HG03039 (cell line): ENCODE measurements at regions not wholly inside any gene's neighbourhood (a gene's known extent, or its start where the extent isn't known, plus 50 kb on each side); places are given as distances from the start of the nearest gene placed in this dataset.
"Not testable (repeated sequence)": the region's sequence is repeated elsewhere in the genome, so short reads cannot be mapped to it uniquely, and the experiment has no call there.

Experiments
- ATAC-seq: cut with Tn5 transposase; IDR thresholded peaks from one replicate; pipeline ENCODE4 v1.9.1; 2021; ENCODE audit warnings: mild to moderate bottlenecking, moderate library complexity; ENCODE audit not compliant: unreplicated experiment

DNA sequence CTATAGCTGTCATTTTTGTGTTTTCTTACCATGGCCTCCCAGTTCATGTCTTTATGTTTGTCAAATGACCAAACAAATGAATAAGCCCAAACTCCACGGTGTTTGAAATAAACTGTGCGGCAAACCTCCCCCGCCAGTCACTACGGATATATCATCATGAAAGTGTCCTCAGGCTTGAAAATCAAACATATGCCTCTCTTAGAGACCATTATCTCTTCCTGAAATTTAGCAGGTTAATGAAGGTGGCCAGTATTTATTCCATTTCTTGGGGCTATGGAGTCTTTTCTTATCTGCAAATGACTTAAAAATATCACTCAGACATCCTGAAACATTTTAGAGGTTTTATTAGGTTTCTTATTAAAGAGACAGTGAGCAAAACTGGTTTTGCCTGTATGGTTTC, 610.3 kb upstream of the CDH5 start:
- no peak for ATAC-seq

DNA sequence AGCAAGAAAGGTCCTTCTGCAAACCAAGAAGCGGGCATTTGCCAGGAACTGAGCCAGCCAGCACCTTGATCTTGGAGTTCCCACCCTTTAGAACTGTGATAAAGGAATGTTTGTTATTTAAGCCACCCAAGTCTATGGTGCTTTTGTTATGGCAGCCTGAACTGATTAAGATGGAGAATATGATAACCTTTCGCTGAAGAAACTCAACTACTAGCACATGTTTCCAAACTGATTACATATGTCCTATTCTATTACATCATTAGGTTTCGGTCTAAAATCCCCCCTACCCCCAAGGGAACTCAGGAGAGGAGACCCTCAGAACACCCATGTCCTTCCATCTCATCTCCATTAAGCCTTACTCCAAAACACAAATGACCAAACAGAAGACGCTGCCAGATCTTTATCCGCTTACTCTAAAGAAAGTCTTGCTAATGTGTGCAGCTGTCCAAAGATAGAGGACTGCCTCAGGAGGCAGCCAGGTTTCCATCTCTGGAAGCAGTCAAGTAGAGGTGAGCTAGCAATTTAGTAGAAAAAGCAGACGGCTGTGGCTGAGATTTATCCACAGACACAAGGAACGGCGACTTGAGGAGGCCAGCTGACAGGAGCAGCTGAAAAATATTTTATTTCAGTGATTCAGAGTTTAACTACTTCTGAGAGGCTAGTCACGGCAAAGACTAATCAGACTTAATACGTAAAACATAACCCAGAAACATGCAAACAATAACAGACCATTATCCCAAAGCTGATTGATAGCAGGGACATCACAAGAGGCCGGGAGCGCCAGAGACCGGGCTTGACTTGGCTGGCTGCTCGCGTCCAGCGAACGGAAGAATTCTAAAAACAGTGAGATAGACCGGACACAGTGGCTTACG, 611.4 kb upstream of the CDH5 start:
- no peak for ATAC-seq

DNA sequence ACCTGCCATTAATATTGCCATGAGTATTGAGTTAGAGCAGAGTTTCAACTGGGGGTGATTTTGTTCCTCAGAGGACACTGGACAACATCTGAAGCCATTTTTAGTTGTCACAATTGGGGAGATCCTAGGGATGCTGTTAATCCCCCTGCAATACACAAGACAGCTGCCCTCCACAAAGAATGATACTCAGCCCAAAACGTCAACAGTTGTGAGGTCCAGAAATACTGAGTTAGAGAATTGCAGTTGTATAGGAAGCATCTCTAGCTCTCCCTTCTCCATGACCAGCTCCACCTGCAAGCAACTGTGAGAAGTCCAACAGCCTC, 614.0 kb upstream of the CDH5 start:
- ATAC-seq: no peak

DNA sequence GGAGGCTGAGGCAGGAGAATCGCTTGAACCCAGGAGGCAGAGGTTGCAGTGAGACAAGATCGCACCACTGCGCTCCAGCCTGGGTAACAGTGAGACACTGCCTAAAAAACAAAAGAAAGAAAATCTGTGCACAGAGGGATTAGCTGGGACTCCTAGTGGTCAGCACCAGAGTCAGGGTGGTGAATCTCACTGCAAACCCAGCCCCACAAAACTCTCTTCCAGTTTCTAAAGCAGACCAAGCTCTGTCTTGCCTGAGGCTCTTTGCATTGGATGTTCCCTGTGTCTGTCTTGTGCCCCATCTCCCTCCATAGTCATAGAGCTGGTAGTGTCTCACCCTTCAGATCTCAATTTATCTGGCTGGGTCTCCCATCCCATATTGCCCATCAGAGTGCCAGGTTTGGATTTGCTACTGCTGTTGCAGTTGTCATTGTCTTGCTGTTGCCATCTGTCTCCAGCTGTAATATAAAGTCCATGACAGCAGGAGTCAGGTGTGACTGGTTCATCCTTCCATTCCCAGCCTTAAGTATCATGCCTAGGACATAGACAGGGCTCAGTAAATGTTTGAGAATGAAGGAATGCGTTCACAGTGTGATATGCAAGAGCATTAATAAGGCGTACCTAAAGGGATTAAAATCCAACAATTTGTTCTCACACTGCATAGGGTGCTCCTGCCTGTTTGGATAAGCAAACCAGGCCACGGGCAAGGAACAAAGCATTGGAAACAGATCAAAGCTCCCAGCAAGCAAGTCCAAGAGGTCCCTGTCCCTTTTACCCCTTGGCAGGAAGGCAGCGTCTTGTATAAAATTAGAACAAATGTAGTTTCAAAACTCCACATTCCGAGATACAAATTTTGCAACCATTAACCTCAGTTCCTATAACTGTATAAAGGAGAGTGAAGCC, 614.6 kb upstream of the CDH5 start:
- no peak for ATAC-seq

DNA sequence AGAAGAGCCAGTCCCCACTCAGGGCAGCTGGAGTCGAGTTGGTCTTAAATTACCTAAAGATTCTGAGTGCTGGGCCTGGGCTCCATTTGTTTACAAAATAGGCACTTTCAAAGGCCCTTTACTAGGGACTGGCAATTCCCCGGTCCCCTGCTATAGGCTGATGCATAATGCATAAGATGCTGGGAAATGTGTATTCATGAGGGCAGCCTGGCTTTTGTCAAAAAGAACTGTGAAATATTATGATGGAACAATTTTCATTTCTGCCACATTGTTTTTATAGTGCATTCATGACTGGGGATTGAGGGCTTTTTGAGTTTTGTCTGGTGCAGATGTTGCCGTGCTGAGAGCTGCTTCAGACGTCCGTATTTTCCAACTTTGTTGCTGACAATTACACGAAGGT, 617.0 kb upstream of the CDH5 start:
- ATAC-seq: no peak

DNA sequence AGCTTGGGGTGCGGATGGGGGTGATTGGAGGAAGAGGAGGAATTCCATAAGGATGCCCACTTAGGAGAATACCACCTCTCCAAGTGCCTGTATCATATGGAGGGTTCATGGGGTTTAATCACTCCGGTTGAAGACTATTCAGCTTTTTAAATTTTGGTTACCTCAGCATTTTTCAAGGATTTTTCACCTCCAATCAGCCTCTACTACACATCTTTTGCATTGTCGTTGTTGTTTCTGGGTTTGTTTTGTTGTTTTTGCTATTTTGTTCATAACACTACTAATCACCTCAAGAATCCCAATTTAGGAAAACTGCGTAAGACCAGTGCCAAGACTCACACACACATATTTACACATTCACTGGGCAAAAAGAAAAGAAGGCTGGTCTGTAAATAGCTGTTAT, 619.5 kb upstream of the CDH5 start:
- ATAC-seq: no peak

DNA sequence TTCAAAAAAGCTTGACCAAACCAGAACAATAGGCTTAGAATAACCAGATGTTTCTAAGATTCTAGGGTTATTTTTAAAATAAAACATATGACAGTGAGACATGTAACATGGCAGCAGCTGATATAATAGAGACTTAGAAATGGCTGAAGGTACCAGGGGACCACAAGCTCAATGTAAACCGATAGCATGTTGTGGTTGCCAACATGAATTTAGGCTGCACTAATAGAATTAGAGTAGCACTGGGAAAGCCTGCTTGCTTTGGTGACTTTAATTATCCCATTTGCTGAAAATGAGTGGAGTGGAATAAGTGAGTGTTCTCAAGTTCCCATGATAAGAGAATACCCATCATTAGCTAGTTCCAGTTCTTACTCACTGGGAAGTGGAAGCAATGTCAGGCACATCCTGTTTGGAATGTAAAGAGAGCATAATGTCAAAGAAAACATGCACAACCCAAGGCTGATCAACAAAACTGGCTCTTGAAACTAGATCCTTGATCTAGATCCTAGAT, 621.2 kb upstream of the CDH5 start:
- no peak for ATAC-seq

DNA sequence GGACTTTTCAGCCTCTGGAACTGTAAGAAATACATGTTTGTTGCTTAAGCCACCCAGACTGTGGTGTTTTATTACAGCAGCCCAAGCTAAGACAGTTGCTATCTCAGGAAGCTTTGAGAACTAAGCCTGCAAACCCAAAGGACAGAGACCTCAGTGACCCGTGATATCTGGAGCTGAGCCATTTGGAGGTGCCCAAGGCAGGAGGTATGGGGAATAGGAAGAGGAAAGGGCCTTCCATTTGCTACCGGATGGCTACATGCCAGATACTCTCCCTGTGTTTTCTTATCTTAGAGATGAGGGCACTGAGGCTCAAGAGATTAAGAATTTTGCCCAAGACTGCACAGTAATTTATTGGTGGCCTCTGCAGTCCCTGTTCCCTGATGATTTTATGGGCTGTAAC, 622.1 kb upstream of the CDH5 start:
- ATAC-seq: no peak

DNA sequence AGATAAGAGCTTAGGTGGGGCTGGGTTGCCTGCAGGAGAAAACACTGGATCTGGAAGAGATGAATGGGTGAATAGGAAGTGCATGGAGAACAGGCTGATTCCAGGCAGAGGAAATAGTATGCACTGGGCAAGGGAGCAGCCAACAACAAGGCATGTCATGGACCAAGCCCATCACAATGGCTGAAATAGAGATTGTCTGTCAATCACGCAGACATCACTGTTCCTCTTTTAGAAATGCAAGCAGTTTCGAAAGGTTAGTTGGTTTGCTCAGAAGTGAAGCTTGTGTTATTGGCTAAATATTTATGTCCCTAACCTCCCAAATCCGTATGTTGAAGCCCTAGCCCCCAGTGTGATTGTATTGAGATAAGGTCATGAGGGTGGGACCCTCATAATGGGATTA, 621.7 kb upstream of the CDH11 start:
- no peak for ATAC-seq

DNA sequence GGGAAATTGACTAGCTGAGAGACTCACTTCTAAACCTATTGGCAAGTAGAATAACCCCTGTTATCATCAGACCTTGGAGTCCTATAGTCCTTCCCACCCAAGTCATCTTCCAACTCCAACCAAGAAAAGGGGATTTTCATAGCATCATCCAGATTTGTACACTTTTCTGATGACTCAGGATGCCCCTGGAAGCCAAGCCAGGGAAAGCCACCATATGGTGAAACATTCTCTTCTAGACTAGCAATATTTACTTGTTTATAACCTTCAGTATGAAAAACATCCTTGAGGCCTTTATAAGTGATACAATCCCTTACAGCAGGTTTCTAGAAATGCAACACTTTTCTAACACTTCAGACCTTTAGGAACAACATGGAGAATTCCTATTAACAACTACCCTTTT, 618.8 kb upstream of the CDH11 start:
- ATAC-seq: no peak

DNA sequence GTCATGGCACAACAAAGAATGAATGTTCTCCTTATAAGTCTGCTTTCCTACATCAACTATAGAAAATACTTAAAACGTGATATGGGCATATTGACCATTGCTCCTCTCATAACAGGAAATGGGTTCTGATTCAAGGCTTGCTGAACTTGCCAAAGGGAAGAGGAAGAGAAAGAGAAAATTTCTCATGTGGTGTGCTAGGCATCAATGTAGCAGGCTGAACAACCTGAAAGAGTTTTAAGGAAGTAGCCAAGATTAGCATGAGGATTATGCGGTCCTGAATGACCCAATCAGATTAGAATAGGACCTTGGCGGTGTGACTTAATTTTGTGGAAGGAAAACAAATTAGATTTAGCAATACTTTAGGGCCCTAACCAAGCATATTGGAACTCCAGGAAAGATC, 617.7 kb upstream of the CDH11 start:
- no peak for ATAC-seq

DNA sequence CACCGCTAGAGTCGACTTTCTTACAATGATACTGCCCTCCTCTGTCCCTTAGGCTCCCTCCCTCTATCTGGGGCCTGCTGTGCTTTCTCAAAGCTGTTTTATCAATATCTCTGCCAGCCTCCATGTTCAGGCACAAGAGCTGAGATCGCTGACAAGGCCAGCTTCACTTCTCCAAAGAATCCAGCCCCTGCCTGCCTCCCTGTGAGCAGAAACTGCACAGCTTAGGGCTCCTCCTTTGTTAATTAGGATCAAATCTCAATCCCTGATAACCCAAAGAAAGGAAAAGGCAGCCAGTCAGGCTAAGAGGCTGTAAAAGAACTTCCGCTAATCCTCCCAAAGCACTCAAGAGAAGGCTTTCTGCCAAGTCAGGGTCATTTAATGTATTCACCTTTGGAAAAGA, 616.0 kb upstream of the CDH11 start:
- no peak for ATAC-seq

DNA sequence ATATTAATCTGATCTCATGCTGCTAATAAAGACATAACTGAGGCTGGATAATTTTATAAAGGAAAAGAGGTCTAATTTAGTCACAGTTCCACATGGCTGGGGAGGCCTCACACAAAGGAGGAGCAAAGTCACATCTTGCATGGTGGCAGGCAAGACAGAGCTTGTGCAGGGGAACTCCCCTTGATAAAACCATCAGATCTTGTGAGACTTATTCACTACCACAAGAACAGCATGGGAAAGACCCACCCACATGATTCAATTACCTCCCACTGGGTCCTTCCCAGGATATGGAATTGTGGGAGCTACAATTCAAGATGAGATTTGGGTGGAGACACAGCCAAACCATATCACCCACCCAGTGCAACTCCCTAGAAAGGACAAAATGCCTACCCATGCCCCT, 613.8 kb upstream of the CDH11 start:
- ATAC-seq: not testable (repeated sequence)

DNA sequence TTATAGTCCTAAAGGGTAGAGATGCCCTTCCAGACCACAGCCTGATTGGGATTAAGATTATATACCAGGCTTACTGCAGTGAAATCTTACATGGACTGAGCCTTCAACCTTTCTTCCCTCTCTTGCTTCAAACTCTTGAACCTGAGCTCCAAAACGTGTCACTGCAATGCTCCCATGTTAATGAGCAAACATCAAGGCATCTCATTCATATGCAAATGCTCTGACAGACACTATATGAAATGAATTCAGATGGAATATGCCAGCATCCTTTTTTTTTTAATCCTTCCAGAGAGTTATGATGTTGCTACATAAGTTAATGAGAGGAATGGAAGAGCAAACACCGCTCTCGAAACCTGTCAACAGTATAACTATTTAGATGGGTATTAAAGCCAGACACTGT, 611.9 kb upstream of the CDH11 start:
- no peak for ATAC-seq

DNA sequence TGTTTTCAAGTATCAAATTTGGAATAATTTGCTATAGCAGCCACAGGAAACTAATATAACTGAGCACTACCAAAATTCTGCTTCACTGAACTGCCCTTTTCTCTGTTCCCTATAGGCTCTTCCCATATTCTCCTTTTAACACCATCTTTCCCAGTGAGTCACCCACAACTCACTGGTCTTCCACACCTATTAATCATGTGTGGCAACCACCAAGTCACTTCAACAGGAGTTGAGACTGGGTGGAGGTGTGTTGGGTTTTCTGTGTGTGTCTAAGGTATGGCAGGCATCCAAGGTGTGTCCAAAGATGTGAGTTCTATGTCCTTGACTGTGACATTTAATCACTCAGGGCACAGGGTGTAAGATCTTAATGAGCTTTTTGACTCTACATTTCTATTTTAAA, 610.0 kb upstream of the CDH11 start:
- no peak for ATAC-seq

DNA sequence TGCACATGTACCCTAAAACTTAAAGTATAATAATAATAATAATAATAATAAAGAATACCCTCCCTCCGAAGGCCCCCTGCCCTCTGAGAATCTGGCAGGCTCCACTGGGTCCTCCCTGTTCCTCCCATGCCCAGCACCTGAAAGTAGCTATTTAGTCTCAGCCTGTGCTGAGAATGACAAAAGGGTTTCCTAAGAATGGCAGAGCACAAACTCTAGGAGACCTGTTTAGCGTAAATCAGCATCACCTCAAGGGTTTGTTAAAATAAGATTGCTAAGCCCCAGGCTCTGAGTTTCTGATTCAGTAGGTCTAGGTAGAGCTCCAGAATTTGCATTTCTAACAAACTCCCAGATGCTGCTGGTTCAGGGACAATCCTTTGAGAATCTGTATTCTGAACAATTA, 606.8 kb upstream of the CDH11 start:
- ATAC-seq: no peak

DNA sequence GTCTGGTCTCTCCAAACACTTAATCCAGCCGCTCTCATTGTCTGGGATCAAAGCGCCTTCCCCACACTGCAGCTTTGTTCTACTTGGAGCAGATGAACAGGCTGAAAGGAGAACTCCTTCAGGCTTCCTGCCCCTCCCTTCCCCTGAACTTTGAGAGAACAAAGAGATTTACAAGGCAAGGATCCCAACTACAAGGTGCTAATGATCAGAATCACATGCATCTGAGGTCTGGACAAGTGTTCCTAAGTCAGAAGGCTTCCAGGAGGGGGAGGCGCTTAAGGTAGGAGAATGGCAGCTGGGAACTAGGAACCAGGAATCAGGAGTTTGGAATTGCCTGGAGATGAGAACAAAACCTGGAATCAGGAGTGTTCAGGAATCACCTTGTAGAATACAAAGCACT, 606.3 kb upstream of the CDH11 start:
- ATAC-seq: no peak

DNA sequence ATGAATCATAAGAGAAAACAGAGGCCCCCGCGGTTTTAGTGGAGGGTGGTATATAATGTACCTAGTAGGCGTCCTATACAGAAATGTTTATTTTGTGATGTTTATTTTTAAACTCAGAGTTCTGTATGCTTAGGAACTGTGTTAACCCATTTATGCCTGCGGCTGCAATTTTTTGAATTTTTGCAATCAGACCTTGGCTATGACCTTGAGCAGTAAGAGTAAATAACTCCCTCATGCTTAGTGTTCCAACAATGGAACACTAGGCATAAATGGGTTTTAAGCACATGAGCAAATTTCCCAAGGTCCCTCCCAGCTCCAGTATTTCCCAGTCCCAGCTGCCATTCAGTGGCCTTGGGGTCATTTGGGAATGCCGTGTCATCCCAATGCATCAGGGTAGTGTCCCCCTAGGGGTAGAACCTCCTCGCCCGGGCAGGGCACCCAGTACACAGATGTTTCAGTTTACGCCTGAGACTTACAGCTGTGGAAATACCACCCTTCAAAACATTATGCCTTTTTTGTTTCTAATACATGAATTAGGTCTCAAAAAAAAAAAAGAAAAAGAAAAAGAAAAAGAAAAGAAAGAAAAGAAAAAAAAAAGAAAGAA, 605.8 kb upstream of the CDH11 start:
- ATAC-seq: no peak

DNA sequence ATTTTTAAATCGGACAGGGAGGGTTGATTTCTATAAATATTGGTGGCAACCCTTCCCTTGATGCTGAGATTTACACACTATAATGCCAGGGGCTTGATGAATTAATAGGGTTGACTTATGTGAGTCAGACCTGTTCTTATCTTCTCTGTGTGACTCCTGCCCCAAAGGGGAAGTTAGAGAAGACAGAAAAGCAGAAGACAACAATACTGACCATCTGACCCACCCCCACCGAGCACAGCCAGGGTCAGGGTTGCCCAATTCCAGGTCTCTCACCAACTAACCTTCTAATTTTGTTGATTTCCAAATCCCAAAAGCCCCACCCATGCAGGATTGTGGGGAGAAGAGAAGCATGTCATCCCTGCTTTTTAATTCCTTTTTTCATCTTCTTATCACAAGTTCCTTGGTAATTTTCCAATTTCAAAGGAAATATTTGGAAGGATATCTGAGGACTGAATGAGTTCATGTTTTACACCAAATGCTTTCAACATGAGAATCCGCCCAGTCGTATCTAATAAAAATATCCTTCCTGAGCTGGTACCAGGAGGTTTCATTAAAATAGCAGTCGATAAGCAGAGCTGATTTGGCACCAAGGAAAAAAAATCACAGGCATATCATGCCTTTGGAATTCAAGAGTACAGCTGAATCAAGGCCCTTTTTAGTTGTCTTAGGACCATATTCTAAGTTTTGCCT, 603.4 kb upstream of the CDH11 start:
- no peak for ATAC-seq

DNA sequence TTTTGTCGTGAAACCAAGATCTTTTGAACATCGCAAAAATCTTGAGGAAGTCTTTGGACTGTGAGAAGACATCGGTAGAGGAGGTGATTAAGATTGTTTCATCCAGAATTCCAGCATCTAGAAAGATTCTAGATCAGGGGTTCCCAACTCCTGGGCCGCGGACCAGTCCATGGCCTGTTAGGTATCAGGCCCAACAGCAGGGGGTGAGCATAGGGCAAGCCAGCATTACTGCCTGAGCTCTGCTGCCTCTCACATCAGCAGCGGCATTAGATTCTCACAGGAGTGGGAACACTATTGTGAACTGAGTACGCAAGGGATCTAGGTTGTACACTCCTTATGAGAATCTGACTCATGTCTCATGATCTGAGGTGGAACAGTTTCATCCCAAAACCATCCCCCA, 600.6 kb upstream of the CDH11 start:
- no peak for ATAC-seq

DNA sequence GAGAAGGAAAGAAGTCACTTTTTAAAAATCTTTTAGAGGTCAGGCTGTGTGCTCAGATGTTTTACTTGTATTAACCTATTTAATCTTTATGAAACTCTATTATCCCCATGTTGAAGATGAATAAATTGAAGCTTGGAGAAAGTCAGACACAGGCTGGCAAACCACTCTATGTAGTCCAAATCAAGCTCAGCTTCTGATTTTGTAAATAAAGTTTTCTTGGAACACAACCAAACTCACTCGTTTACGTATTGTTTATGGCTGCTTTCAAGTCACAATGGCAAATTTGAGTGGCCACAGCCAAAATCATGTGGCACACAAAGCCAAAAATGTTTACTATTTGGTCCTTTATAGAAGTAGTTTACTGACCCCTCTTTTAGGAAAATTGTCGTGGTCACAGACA, 596.0 kb upstream of the CDH11 start:
- ATAC-seq: no peak
